HG03060 (cell line): ENCODE measurements at regions not wholly inside any gene's neighbourhood (a gene's known extent, or its start where the extent isn't known, plus 50 kb on each side); places are given as distances from the start of the nearest gene placed in this dataset.

ENCODE experiments used
- ATAC-seq: cut with Tn5 transposase; IDR thresholded peaks from one replicate; pipeline ENCODE4 v1.9.1; 2021; ENCODE audit warnings: low read depth, moderate number of reproducible peaks; ENCODE audit not compliant: unreplicated experiment

GRCh38 chr2:167471734-167472133 lies 583.5 kb downstream of the XIRP2 start:
- no peak for ATAC-seq

- no peak for ATAC-seq
Measured at GRCh38 chr2:167471332-167471731, 583.1 kb downstream of the XIRP2 start.

DNA sequence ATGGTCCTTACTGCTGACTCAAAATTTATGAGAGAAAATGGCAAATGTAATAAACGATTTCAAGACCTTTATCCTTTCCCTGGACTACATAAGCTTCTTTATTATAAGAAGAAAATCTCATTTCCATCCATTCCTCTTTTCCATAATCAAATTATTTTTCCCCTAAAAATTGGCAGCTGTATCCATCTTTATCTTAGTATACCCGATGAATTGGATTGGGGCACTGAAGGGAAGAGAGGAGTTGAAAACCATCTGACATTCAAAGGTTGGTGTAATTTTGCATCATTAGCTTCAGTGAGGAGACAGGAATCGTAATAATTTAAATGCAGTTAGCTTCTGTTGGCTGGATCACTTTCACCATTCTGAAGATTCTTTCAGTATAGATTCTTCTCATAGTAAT lies 574.1 kb downstream of the XIRP2 start:
- no peak for ATAC-seq

DNA sequence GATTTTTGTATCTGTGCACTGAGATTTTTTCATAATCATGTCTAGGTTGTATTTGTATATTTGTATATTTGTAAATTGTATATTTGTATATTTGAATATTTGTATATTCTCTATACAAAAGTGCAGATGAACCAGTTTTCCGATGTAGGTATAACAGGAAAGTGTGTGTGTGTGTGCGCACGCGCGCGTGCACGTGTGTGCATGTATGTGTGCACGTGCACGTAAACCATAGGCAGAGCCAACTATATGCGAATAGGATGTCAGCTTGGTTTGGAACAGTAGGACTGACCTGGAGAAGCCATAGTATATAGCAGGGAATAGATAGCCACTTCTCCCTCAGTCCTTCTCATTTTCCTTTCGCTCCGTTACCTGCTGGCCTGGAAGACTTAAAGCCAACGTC lies 565.8 kb downstream of the XIRP2 start:
- ATAC-seq: no peak

GRCh38 chr2:167451496-167452289 lies 563.4 kb downstream of the XIRP2 start:
- no peak for ATAC-seq

DNA sequence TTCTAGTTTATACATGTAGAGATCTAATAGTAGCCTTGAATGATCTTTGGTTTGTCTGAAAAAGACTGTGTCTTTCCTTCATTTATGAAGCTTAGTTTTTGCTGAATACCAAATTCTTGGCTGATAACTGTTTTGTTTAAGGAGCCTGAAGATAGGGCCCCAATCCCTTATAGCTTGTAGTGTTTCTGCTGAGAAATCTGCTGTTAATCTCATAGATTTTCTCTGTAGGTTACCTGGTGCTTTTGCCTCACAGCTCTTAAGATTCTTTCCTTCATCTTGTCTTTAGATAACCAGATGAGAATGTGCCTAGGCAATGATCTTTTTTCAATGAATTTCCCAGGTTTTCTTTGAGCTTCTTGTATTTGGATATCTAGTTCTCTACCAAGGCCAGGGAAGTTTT lies 562.1 kb downstream of the XIRP2 start:
- no peak for ATAC-seq

- no peak for ATAC-seq
Measured at GRCh38 chr2:167440382-167440781, 552.1 kb downstream of the XIRP2 start.

- no peak for ATAC-seq
Measured at GRCh38 chr2:167438206-167438605, 549.9 kb downstream of the XIRP2 start.

DNA sequence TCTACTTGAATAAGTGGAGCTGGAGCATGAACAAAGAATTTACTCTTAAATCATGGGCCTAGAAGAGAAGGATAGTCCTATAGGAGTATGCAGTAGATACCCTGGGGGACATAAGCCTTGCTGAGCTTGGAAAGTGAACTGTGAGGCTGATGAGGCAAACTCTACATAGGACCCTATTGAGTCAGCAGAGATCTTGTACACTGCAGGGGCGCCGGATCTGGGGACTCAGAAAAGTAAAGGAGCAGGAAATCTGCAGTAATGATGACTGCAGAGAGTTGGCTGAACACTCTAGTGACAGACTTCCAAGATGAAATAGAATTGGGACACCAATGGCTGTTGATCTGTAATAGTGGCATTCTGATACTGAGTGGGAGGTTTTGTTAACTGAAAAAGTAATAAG lies 543.7 kb downstream of the XIRP2 start:
- ATAC-seq: no peak

DNA sequence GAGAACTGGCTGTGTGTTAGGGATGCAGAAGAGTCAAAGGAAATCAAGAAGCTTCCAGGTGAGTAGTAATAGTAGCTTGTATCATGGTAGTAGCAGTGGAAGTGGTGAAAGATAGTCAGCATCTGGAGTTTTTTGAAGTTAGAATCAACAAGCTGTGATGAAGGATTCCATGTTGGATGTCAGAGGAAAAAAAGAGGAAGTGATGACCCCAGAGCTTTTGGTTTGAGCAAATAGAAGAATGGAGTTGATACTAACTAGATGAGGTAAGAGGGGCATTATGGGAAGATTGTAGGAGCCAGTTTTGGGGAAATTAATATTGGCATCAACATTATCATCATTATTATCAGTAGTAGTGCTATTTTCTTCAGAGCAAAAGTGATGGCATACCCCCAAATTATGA lies 542.2 kb downstream of the XIRP2 start:
- no peak for ATAC-seq

- ATAC-seq: no peak
Measured at GRCh38 chr2:167424803-167425755, 536.8 kb downstream of the XIRP2 start.

GRCh38 chr2:167424221-167424620 lies 535.9 kb downstream of the XIRP2 start:
- ATAC-seq: no peak

DNA sequence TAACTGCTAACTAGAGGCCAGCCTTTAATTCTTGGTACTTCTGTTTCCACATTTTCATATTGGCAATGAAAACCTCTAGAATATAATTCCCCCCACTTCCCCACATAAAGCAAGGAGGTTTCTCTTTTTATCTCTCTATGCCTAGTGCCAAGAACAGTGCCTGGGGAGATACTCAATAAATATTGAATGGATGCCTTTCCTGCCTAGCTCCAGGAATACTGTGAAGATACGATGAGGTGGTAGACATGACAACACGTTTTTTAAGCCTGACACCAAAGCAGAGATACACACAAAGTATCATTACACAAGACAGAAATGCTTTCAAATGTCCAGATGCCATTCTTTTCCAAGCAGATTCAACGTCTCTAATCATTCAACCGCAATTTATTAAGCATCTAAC lies 535.5 kb downstream of the XIRP2 start:
- no peak for ATAC-seq

- ATAC-seq: no peak
Measured at GRCh38 chr2:167420211-167420610, 531.9 kb downstream of the XIRP2 start.

GRCh38 chr2:167415068-167415467 lies 526.8 kb downstream of the XIRP2 start:
- ATAC-seq: no peak

- ATAC-seq: no peak
Measured at GRCh38 chr2:167411367-167411766, 523.1 kb downstream of the XIRP2 start.

- ATAC-seq: no peak
Measured at GRCh38 chr2:167406558-167406957, 518.3 kb downstream of the XIRP2 start.

DNA sequence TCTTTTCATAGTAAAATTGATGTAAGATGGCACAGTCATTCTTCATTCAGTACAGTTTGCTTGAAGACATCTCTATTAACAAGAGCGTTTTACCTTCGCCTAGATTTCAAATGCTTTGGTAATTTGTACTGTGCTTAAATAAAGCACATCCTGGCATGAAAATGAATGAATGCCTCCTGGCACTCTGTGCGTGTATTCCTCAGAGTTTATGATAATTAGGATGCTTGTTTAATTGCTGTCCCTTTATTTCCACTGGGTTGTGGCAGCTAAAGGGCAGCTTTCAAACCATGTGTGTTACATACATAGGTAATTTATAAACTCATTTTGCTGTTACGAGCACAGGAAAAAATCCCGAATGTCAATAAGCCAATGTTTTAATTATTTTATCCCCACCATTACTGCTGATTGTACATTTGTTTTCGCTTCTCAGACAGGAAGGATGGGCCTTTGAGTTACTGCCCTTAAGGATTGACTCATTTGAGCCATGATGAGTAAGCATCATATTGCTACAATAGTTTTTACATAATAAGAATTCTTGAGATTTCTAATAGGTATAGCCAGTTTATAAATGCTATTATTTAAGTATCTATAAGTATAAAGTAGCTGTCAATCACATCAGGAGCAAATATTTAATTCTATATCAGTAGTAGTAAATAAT lies 516.5 kb downstream of the XIRP2 start:
- ATAC-seq: no peak

DNA sequence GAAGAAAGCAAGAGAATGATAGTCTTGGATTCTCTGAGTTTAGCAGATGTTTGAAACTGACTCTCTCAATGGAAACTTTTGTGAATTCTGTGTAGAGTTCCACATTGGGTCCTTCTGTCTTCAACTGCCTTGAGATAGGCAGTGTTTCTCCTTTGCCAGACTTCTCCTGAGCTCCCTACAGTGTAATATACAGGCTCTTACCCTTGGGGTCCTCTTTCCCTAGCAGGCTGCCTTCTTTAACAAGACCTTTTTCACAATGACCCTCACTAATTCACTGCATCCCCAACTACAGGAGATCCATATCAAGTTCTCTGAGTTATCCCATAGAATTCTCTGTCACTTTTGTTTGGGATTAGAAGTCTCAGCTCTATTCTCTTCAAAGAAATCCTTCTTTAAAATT lies 513.0 kb downstream of the XIRP2 start:
- ATAC-seq: no peak

DNA sequence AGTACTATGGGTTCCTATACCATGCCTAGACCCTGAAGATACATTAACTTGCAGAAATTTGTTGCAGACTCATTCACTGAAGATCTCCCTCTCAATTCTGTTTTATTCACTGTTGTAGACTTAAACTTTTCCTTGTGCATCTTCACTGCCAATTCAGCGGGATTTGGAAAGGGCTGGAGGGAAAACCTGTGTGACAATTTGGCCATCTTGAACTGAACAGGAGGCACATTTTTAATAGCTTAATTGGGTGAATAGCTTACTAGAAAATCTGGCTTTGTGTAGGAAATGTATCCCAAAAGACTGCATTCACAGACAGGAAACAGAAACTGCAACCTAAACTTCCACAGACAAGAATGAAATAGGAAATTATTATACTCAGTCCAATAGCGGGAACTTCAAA lies 512.3 kb downstream of the XIRP2 start:
- ATAC-seq: no peak

- no peak for ATAC-seq
Measured at GRCh38 chr2:167398873-167399272, 510.6 kb downstream of the XIRP2 start.
